GM12878 (cell line): ENCODE measurements at regions not wholly inside any gene's neighbourhood (a gene's known extent, or its start where the extent isn't known, plus 50 kb on each side); places are given as distances from the start of the nearest gene placed in this dataset.

Source experiments
- ATAC-seq: fragments of 200-7000 bp; cut with Tn5 transposase; 3 replicates; pipeline ENCODE4 v1.9.1; 2020; ENCODE audit warnings: mild to moderate bottlenecking, moderate library complexity
- BruUV-seq: library from RNA; stranded (reverse); fragments of 400-500 nt; replicated peaks from 2 replicates; lab custom pipeline; 2021; lab: Mats Ljungman, UMichigan
- CTCF ChIA-PET: fragments of 300-600 bp; sonication (Branson Sonifier 250); formaldehyde crosslinking; extraction: SDS; loops from one replicate; lab custom pipeline; 2021; ENCODE audit warnings: inconsistent platforms; lab: Yijun Ruan, JAX
- POLR2A ChIA-PET: fragments of 350-600 bp; formaldehyde crosslinking; extraction: SDS; loops from one replicate; lab custom pipeline; 2021; ENCODE audit warnings: inconsistent platforms; lab: Charles Lee
- RAD21 ChIA-PET: fragments of 300-600 bp; sonication (Branson Sonifier 250); formaldehyde crosslinking; loops from one replicate; lab custom pipeline; 2023; ENCODE audit warnings: antibody characterized with exemption; ENCODE audit not compliant: unreplicated experiment; lab: Charles Lee
- SMC1A ChIA-PET: fragments of 300-600 bp; sonication (Branson Sonifier 250); formaldehyde crosslinking; loops from one replicate; lab custom pipeline; 2023; ENCODE audit not compliant: unreplicated experiment, uncharacterized antibody; lab: Charles Lee
- DNase-seq: peaks from one replicate; pipeline ENCODE4 v3.0.0-alpha.2; 2011; ENCODE audit warnings: low read depth, low spot score
- FAIRE-seq: peaks from 3 replicates; lab custom pipeline; 2011; peaks lifted over from hg19 to GRCh38; lab: Jason Lieb, UNC
- H2AFZ ChIP-seq: 2 replicates; pipeline ENCODE4 v1.6.0; 2011; ENCODE audit warnings: low read depth, low read length, control low read depth; ENCODE audit not compliant: control insufficient read depth
- H3K27ac ChIP-seq: 2 replicates; pipeline ENCODE4 v1.5.1; 2011; ENCODE audit warnings: control low read depth; ENCODE audit not compliant: control insufficient read depth, insufficient read depth
- H3K27me3 ChIP-seq, 2 experiments: replicated peaks in 1 of 2; 2 replicates each; pipeline versions ENCODE4 v1.6.0 to v1.6.1; 2011; ENCODE audit warnings: low read length in 1 of 2; ENCODE audit not compliant: control insufficient read depth in 2 of 2, insufficient read depth in 2 of 2
- H3K36me3 ChIP-seq, 2 experiments: 2 replicates each; pipeline ENCODE4 v1.5.1; 2011; ENCODE audit warnings: low read length in 1 of 2; ENCODE audit not compliant: control insufficient read depth in 2 of 2, insufficient read depth in 2 of 2
- H3K4me1 ChIP-seq: 2 replicates; pipeline ENCODE4 v1.6.1; 2011; ENCODE audit warnings: mild to moderate bottlenecking, low read length, moderate library complexity, mixed read lengths; ENCODE audit not compliant: control insufficient read depth, insufficient read depth
- H3K4me2 ChIP-seq: 2 replicates; pipeline ENCODE4 v1.6.0; 2011; ENCODE audit warnings: control low read depth; ENCODE audit not compliant: control insufficient read depth, insufficient read depth
- H3K4me3 ChIP-seq: fragments of 200-600 bp; sonication (generic); 2 replicates; pipeline ENCODE4 v1.5.1; 2016
- H3K79me2 ChIP-seq: 2 replicates; pipeline ENCODE4 v1.6.0; 2011; ENCODE audit warnings: low read length; ENCODE audit not compliant: control insufficient read depth, insufficient read depth
- H3K9ac ChIP-seq: 2 replicates; pipeline ENCODE4 v1.8.0; 2011; ENCODE audit warnings: low read length, control low read depth, mixed read lengths; ENCODE audit not compliant: control insufficient read depth, insufficient read depth
- H3K9me3 ChIP-seq: replicated peaks from 3 replicates; pipeline ENCODE4 v1.5.1; 2011; ENCODE audit warnings: mild to moderate bottlenecking, low read length; ENCODE audit not compliant: control insufficient read depth, insufficient read depth
- H4K20me1 ChIP-seq: 2 replicates; pipeline ENCODE4 v1.6.0; 2011; ENCODE audit not compliant: control insufficient read depth, insufficient read depth
- BACH1 ChIP-seq: fragments of 450-650 bp; IDR thresholded peaks from 2 replicates; pipeline ENCODE4 v1.6.1; 2017; ENCODE audit warnings: mild to moderate bottlenecking, borderline replicate concordance
- CEBPB ChIP-seq, 2 experiments: fragments of 150-350 bp in 1 of 2; IDR thresholded peaks; 2 replicates each; pipeline ENCODE4 v1.6.1; 2012 to 2014; ENCODE audit warnings: low read depth in 2 of 2, low read length in 2 of 2, borderline replicate concordance in 1 of 2, inconsistent platforms in 1 of 2
- POLR2AphosphoS5 ChIP-seq: IDR thresholded peaks from 2 replicates; pipeline ENCODE4 v1.6.1; 2011; ENCODE audit warnings: mild to moderate bottlenecking, low read length, inconsistent platforms
- TAF1 ChIP-seq: IDR thresholded peaks from 2 replicates; pipeline ENCODE4 v1.6.1; 2011; ENCODE audit warnings: mild to moderate bottlenecking, low read depth, low read length, borderline replicate concordance
- WGBS: methylation state at CpG from one replicate; pipeline ENCODE4 v1.1.6; 2016; ENCODE audit warnings: low lambda C conversion rate; ENCODE audit not compliant: insufficient replicate concordance, insufficient coverage; ENCODE audit errors: missing lambda C conversion rate; 5-methylcytosine and 5-hydroxymethylcytosine counted together
- in situ Hi-C: fragments of 300-500 bp; cut with MboI; formaldehyde crosslinking; loops from 9 replicates; pipeline ENCODE4 v1.14.3; 2018; ENCODE audit warnings: mixed read lengths
- intact Hi-C: fragments of 100-400 bp; cut with micrococcal nuclease; formaldehyde crosslinking; loops from one replicate; pipeline ENCODE4 v1.14.2; 2022; ENCODE audit not compliant: unreplicated experiment
- TF ChIP-seq, protein P1 (sequence below): fragments of 450-650 bp; formaldehyde crosslinking; IDR thresholded peaks from 2 replicates; pipeline ENCODE4 v1.5.0; 2022; ENCODE audit warnings: mild to moderate bottlenecking, missing genetic modification characterization
- TF ChIP-seq, protein P2 (sequence below): fragments of 450-650 bp; IDR thresholded peaks from 2 replicates; pipeline ENCODE4 v1.6.1; 2016; ENCODE audit warnings: mild to moderate bottlenecking

DNA sequence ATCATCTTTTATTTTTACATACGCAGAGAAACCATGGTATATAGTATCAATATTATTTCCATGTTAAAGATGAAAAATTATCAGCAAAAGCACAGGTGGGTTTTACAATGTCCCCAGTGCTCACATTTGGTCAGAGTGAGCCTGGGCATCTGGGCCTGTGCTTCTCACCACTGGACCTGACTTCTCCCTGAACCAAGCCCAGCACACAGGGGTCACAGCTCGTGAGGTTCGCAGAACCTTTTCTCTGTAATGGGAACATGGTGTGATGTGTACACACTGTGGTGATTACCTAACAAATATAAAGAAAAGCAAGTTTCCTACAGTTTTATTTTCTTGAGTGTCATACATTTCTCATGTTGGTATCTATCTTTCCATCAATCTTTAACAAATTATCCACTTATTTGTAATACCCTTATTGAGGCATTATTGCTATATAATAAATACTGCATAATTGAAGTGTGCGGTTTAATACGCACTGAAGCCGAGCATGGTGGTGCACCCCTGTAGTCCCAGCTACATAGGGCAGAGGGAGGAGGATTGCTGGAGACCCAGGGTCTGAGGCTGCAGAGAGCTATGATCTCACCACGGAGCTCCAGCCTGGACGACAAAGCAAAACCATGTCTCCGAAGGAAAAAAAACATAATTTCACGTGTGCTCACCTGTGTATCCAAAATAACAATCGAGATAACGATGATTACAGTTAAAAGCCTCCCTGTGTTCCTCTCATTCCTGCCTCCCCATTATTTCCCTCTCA lies 743.2 kb downstream of the TMEM121 start:
- no peaks in the 10 kb centered on the region; the same call in 1 of the 2 replicates for H3K79me2 ChIP-seq
- POLR2A ChIA-PET: interaction anchor here (3.1 kb wide), 1 partner anchor 410 kb away, joined by 88 read pairs; no protein-coding TSS in a partner anchor
- ATAC-seq: peak; percentile 69
- intact Hi-C loops (loop anchor here (5.0 to 10.0 kb wide), 2 partner anchors 38 to 565 kb away; no protein-coding TSS in a partner anchor), in situ Hi-C loops (loop anchor here (10.0 kb wide), 3 partner anchors 565 to 715 kb away; no protein-coding TSS in a partner anchor)
- H3K27ac ChIP-seq: 0 out of 2 replicates have a peak overlapping the region, but pooled peaks have one; percentile 11
- H2AFZ ChIP-seq: no peak overlapping the region
- WGBS: 45% methylated on average over 12 of the region's 12 CpGs
- H4K20me1 ChIP-seq: no peaks in the 10 kb centered on the region
- no peaks in the 10 kb centered on the region for H3K4me1 ChIP-seq
- no peak overlapping the region for H3K4me3 ChIP-seq
- SMC1A ChIA-PET: interaction anchor here (1.0 to 3.8 kb wide), 6 partner anchors 39 to 754 kb away, joined by 3 to 29 read pairs (median 4); no protein-coding TSS in a partner anchor
- no peak for DNase-seq
- CTCF ChIA-PET: interaction anchor here (0.7 to 11.5 kb wide), 12 partner anchors 8 to 688 kb away, joined by 3 to 180 read pairs (median 4); no protein-coding TSS in a partner anchor
- H3K9ac ChIP-seq: no peak overlapping the region
- no peaks in the 10 kb centered on the region for H3K9me3 ChIP-seq
- H3K36me3 ChIP-seq: no peaks in the 10 kb centered on the region
- H3K27me3 ChIP-seq: peaks cover 0 to 8% of the 10 kb centered on the region in 2 experiments; a peak in 2 of 4 replicates
- RAD21 ChIA-PET: interaction anchor here (1.0 to 5.9 kb wide), 4 partner anchors 8 to 427 kb away, joined by 3 to 119 read pairs (median 6); no protein-coding TSS in a partner anchor
- FAIRE-seq: no peak
- TF ChIP-seq, protein P1, sequence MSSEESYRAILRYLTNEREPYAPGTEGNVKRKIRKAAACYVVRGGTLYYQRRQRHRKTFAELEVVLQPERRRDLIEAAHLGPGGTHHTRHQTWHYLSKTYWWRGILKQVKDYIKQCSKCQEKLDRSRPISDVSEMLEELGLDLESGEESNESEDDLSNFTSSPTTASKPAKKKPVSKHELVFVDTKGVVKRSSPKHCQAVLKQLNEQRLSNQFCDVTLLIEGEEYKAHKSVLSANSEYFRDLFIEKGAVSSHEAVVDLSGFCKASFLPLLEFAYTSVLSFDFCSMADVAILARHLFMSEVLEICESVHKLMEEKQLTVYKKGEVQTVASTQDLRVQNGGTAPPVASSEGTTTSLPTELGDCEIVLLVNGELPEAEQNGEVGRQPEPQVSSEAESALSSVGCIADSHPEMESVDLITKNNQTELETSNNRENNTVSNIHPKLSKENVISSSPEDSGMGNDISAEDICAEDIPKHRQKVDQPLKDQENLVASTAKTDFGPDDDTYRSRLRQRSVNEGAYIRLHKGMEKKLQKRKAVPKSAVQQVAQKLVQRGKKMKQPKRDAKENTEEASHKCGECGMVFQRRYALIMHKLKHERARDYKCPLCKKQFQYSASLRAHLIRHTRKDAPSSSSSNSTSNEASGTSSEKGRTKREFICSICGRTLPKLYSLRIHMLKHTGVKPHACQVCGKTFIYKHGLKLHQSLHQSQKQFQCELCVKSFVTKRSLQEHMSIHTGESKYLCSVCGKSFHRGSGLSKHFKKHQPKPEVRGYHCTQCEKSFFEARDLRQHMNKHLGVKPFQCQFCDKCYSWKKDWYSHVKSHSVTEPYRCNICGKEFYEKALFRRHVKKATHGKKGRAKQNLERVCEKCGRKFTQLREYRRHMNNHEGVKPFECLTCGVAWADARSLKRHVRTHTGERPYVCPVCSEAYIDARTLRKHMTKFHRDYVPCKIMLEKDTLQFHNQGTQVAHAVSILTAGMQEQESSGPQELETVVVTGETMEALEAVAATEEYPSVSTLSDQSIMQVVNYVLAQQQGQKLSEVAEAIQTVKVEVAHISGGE: peak; percentile 44; the same call in 1 of the 2 replicates
- no peak for TF ChIP-seq CEBPB (IDR thresholded peaks at IDR 0.05; ENCODE audit: borderline replicate concordance in 1 of 2, low read depth in 2 of 2, low read length in 2 of 2)
- TF ChIP-seq, protein P2, sequence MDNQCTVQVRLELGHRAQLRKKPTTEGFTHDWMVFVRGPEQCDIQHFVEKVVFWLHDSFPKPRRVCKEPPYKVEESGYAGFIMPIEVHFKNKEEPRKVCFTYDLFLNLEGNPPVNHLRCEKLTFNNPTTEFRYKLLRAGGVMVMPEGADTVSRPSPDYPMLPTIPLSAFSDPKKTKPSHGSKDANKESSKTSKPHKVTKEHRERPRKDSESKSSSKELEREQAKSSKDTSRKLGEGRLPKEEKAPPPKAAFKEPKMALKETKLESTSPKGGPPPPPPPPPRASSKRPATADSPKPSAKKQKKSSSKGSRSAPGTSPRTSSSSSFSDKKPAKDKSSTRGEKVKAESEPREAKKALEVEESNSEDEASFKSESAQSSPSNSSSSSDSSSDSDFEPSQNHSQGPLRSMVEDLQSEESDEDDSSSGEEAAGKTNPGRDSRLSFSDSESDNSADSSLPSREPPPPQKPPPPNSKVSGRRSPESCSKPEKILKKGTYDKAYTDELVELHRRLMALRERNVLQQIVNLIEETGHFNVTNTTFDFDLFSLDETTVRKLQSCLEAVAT: peak; percentile 72
- TF ChIP-seq BACH1: peak; percentile 38; the same call in 1 of the 2 replicates
- TF ChIP-seq POLR2AphosphoS5: peak; percentile 82
- TF ChIP-seq TAF1: no peak
- H3K4me2 ChIP-seq: no peak overlapping the region
- BruUV-seq: TSS peak; percentile 100
